GM19240 (cell line): ENCODE measurements at regions not wholly inside any gene's neighbourhood (a gene's known extent, or its start where the extent isn't known, plus 50 kb on each side); places are given as distances from the start of the nearest gene placed in this dataset.
"Not testable (repeated sequence)": the region's sequence is repeated elsewhere in the genome, so short reads cannot be mapped to it uniquely, and the experiment has no call there.

ENCODE experiments used
- DNase-seq: peaks from one replicate; pipeline ENCODE4 v3.0.0; 2011; ENCODE audit warnings: low spot score; ENCODE audit not compliant: insufficient read length

GRCh38 chr18:44580159-44580558, 100.5 kb upstream of the SETBP1 start:
- DNase-seq = no peak

GRCh38 chr18:44580782-44581181, 99.9 kb upstream of the SETBP1 start:
- not testable (repeated sequence) for DNase-seq

- no peak for DNase-seq
Observed at GRCh38 chr18:44582456-44582855, 98.2 kb upstream of the SETBP1 start.

DNA sequence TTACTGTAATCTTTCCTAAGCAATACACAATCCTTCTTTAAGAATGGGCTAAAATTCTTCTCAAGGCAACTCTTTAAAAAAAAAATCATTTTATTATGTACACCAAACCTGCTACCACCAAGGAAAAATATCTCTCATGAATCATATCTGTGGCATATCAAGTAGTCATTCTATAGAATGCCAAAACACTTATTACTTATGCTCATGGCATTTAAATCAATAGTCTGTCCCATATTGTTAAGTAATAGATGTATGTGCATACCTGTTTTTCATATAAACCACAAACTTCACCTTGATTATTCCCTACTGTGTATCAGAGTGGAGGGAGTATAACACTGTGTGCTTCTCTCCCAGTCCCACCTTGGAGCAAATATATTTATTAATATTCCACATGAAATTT, 95.8 kb upstream of the SETBP1 start:
- DNase-seq = no peak

GRCh38 chr18:44586782-44587524, 93.7 kb upstream of the SETBP1 start:
- no peak for DNase-seq

- DNase-seq = no peak
Observed at GRCh38 chr18:44588508-44588907, 92.2 kb upstream of the SETBP1 start.

DNA sequence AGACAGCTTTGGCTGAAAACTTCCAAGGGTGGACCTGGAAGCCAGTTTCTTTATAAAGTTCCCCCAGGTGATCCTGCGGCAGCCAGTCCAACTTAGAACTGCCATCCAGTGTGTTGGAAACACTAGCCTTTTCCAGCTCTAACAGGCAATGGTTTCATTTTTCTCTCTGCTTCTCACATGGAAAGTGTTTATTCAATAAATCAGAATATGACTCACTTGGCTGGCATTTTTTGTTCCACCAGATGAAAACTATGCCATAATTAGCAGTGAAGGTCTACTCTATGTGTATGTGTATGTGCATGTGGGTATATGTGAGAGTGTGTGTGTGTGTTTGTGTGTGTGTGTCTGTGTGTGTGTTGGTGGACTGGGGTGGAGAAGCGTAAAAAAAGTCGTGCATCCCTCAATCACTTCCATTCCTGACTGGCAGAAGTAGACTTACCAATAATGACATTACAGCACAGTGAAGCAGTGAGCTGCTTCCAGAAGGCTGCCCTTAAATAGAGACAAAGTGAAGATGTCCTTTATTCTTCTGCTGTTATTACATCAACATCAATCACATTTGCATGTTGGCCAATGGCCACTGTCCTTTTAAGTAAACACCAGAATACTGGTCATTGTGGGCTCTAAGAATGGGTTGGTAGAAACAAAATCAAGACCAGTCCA, 90.9 kb upstream of the SETBP1 start:
- DNase-seq = no peak

- no peak for DNase-seq
Observed at GRCh38 chr18:44590956-44591670, 89.6 kb upstream of the SETBP1 start.

GRCh38 chr18:44592639-44593038, 88.0 kb upstream of the SETBP1 start:
- no peak for DNase-seq

GRCh38 chr18:44594799-44595467, 85.8 kb upstream of the SETBP1 start:
- no peak for DNase-seq

DNA sequence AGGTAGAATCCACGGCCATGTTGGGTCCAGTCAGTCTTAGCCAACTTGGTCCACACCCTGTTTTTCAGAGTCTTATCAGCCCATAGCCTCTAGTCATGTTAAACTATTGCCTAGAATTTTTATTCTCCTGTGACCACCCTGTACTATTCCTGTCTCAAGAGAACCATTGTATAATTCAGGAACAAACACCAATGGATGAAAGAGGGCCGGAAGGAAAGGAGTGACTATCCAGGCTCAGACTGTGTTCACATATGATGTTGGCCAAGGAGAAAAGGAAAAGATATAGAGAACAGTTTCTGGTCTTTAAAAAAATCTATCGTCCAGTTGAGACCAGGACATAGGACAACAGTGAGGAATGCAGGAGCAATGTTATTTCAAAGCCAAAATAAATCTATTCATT, 82.9 kb upstream of the SETBP1 start:
- DNase-seq = no peak

DNA sequence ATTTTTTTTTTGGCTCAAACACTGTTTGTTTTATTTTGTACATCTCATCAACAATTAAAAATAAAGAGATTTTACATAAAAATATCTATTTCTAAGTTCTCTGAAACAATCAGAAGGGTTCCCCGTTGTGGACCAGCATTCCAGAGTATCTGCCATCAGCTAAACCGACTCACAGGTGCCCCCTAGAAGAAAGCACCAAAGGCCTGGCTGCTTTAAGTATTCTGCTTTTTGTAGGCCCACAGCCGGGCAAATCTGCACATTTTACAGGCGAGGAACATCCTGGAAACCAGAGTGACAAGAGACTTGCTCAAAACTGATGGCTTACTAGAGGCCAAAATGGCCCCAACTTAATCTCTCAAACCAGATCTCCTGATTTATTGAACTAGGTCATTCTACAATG, 82.2 kb upstream of the SETBP1 start:
- no peak for DNase-seq

GRCh38 chr18:44599412-44599811, 81.3 kb upstream of the SETBP1 start:
- DNase-seq = no peak

DNA sequence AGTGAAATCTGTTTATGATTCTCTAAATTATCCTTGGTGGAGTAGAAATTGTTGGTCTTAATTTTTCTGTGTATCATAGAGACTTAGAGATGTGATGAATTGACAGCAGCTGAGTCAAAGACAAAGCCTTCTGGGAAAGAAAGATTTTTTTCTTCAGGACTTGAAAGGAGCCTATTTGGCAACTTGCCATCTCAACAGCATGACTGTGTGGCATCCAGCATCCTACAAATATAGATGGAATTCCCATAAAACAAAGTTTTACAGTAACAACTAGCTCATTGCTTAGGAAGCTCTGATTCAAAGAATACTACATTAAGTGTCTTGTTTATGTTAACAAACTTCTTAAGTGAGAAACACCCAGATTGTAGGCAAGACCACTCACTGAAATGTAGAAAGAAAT, 79.2 kb upstream of the SETBP1 start:
- no peak for DNase-seq

DNA sequence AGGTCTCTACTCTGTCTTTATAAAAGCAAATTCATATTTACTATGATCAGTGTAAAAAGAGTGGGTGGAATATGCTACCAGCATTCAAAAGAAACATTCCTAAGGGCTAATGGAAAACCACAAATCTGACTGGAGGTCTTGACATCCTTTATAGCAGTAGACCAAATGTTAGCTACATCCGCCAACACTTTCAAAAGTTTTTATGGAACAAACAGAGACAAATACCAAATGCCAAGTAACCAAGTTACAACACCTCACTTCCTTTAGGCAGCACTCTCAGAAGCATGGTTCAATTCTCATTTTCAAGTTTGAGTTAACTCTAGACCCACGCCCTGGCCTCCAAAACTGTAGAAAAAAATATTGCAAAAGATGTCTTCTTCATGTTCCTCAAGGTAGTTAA, 78.3 kb upstream of the SETBP1 start:
- no peak for DNase-seq

GRCh38 chr18:44602845-44603244, 77.8 kb upstream of the SETBP1 start:
- no peak for DNase-seq

DNA sequence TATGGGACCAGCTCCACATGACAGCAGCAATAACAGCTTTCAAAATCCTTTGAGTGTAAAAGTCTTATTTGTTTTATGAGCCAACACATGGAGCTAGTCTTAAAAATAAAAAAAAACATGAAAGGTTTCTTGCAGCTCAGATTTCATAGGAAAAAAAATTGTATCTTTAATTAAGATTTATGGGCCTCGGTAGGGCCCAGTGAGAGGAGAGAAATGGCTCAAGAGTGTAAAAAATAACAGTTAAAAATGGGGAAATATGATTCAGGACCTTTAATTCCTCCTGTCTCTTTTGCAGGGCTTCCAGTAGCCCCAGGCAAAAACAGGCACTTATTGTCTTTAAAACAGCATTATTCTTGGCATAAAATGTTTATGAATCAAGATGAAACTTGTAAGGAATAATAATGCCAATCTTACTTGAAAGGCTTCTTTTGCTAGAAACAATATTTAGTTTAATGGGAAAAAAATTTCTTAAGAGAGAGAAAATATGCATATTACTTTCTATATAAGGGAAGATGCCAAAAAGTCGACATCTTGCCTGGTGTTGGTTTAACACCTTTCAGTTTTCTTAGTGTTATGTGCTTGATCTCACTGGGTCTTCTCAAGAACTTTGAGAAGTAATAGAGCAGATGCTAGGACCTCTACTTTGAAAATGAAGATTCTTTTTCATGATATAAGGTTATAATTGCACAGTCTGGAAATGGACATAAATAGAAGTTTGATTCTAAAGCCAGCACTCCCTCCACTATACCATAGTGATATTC, 71.3 kb upstream of the SETBP1 start:
- DNase-seq = no peak

DNA sequence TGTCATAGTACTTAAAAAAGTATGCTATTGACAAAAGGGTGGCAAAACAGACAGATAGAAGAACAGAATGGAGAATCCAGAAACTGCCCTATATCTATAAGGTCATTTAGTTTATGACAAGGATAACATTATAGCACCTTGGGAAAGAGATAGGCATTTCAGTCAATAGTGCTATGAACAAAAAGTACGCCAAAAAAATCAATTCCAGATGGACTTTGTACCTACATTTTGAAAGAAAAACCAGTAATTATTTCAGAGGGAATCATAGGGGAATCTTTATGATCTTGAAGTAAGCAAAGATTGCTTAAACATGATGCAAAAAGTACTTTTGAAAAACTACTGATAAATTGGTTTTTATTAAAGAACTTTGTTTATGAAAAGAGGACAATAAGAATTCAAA, 59.9 kb upstream of the SETBP1 start:
- DNase-seq = no peak

- no peak for DNase-seq
Observed at GRCh38 chr18:44624052-44624451, 56.6 kb upstream of the SETBP1 start.

DNA sequence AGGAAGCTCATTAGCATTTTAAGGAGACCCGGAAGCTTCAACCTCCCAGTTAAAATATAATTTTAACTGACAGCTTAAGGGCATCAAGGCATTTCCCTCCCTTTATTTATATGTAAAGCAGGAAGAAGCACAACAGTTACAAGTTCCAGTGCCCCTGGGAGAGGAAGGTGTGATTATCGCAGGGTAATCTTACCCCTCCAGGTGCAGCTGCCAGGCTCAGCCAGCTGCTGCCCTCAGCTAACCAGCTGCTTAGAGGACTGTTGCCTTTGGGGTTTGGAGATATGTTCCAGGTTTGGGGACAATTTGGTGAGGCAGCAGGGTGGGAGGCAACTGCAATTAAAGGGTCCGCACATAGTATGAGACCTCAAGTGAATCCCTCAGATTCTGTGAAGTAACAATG, 55.3 kb upstream of the SETBP1 start:
- DNase-seq = no peak

GRCh38 chr18:44626236-44626635, 54.5 kb upstream of the SETBP1 start:
- DNase-seq = no peak
